Glutamatergic neuron (in vitro differentiated cells): ENCODE measurements at regions not wholly inside any gene's neighbourhood (a gene's known extent, or its start where the extent isn't known, plus 50 kb on each side); places are given as distances from the start of the nearest gene placed in this dataset.

Experiments
- DNase-seq: peaks from one replicate; pipeline ENCODE4 v3.0.0; 2022
- H3K27ac Mint-ChIP-seq: one replicate; pipeline ENCODE4 v1.8.0; 2020; ENCODE audit warnings: mild to moderate bottlenecking, mixed read lengths, inconsistent platforms; ENCODE audit not compliant: unreplicated experiment
- H3K27me3 Mint-ChIP-seq: one replicate; pipeline ENCODE4 v1.8.0; 2020; ENCODE audit warnings: mild to moderate bottlenecking, moderate library complexity, mixed read lengths, inconsistent platforms; ENCODE audit not compliant: unreplicated experiment
- H3K36me3 Mint-ChIP-seq: one replicate; pipeline ENCODE4 v1.8.0; 2020; ENCODE audit warnings: mild to moderate bottlenecking, mixed read lengths, inconsistent platforms; ENCODE audit not compliant: unreplicated experiment
- H3K4me1 Mint-ChIP-seq: one replicate; pipeline ENCODE4 v1.8.0; 2020; ENCODE audit warnings: mild to moderate bottlenecking, low read depth, mixed read lengths, inconsistent platforms; ENCODE audit not compliant: unreplicated experiment
- H3K4me3 Mint-ChIP-seq: one replicate; pipeline ENCODE4 v1.8.0; 2020; ENCODE audit warnings: mild to moderate bottlenecking, mixed read lengths, inconsistent platforms; ENCODE audit not compliant: unreplicated experiment
- H3K9me3 Mint-ChIP-seq: one replicate; pipeline ENCODE4 v1.8.0; 2020; ENCODE audit warnings: mild to moderate bottlenecking, moderate library complexity, mixed read lengths, inconsistent platforms; ENCODE audit not compliant: unreplicated experiment
- TF ChIP-seq, protein P1 (sequence below): fragments of 200-600 bp; sonication (generic); IDR thresholded peaks from one replicate; pipeline ENCODE4 v1.5.0; 2021; ENCODE audit not compliant: partially characterized antibody, unreplicated experiment

- Mint-ChIP-seq H3K36me3 (no peaks in the 10 kb centered on the region), H3K27ac (no peak overlapping the region), H3K27me3 (no peaks in the 10 kb centered on the region), H3K9me3 (no peaks in the 10 kb centered on the region), H3K4me1 (no peaks in the 10 kb centered on the region), H3K4me3 (no peak overlapping the region)
- DNase-seq: no peak
- TF ChIP-seq, protein P1, sequence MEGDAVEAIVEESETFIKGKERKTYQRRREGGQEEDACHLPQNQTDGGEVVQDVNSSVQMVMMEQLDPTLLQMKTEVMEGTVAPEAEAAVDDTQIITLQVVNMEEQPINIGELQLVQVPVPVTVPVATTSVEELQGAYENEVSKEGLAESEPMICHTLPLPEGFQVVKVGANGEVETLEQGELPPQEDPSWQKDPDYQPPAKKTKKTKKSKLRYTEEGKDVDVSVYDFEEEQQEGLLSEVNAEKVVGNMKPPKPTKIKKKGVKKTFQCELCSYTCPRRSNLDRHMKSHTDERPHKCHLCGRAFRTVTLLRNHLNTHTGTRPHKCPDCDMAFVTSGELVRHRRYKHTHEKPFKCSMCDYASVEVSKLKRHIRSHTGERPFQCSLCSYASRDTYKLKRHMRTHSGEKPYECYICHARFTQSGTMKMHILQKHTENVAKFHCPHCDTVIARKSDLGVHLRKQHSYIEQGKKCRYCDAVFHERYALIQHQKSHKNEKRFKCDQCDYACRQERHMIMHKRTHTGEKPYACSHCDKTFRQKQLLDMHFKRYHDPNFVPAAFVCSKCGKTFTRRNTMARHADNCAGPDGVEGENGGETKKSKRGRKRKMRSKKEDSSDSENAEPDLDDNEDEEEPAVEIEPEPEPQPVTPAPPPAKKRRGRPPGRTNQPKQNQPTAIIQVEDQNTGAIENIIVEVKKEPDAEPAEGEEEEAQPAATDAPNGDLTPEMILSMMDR: no peak
These were observed 487.0 kb upstream of the SEMA3D start for GRCh38 chr7:85673876-85674275.

DNA sequence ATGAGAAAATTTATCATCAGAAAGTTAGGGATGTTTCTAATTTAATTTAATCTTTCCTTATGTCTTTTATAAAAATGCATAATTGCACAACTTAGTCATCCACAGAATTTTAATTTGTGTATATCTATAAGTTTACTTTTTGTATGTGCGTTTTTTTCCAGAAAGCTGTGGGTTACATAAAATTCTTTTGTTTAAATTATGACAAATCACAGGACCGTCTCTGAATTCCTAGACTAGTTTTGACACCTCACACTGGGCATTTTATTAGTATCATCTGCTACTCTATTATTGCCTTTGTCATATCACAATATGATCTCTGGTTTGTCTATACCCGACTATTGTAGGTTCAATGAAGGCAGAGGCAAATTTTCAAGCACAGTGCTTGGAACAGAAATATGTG, 482.4 kb upstream of the SEMA3D start:
- no peak for DNase-seq
- Mint-ChIP-seq H3K27ac (no peak overlapping the region), H3K36me3 (no peaks in the 10 kb centered on the region), H3K9me3 (no peaks in the 10 kb centered on the region), H3K4me3 (no peak overlapping the region), H3K4me1 (no peaks in the 10 kb centered on the region), H3K27me3 (no peaks in the 10 kb centered on the region)
- TF ChIP-seq, protein P1: no peak

DNA sequence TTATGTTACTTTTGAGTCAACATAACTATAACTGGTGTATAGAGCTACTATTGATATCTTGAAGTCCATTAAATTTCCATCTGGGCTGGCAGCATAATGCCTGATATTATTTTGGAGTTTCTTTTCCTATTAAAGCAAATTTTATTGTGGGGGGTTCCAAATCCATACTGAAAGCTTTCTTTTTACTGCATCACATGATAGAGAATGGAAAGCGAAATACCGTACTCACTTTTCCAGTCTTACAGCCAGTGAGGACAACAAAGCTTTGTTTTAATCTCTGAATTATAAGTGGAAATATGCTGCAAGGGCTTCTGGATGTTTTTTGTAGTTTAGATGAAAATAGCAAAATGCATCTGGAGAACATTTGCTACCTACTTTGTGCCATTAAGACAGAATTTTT, 477.5 kb upstream of the SEMA3D start:
- DNase-seq: no peak
- TF ChIP-seq, protein P1: no peak
- H3K27me3 Mint-ChIP-seq: peaks cover 2% of the 10 kb centered on the region
- H3K4me3 Mint-ChIP-seq: no peak overlapping the region
- no peaks in the 10 kb centered on the region for H3K9me3 Mint-ChIP-seq
- no peaks in the 10 kb centered on the region for H3K4me1 Mint-ChIP-seq
- no peaks in the 10 kb centered on the region for H3K36me3 Mint-ChIP-seq
- H3K27ac Mint-ChIP-seq: no peak overlapping the region

DNA sequence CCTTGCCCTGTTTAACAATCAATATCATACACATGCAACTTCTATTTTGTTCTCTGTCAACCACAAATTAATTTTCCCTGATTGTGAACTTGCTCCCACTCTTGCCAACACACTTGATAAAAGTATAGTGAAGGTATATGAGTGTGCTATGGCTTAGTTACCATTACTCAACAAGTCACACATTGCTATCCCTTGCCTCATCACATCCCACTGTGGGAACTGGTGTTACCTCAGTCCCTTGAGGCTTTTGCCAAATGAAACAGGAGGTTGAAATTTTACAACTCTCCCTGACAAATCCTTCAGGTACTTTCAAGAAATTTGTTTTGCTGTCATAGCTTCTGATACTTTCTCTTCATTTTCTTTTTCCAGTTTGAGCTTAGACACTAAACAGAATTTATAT, 472.5 kb upstream of the SEMA3D start:
- Mint-ChIP-seq H3K9me3 (no peaks in the 10 kb centered on the region), H3K36me3 (no peaks in the 10 kb centered on the region), H3K4me3 (no peak overlapping the region), H3K4me1 (no peaks in the 10 kb centered on the region), H3K27ac (no peak overlapping the region), H3K27me3 (peaks cover 2% of the 10 kb centered on the region)
- no peak for DNase-seq
- TF ChIP-seq, protein P1: no peak

- no peaks in the 10 kb centered on the region for H3K36me3 Mint-ChIP-seq
- H3K4me1 Mint-ChIP-seq: peaks cover 6% of the 10 kb centered on the region
- H3K27me3 Mint-ChIP-seq: no peaks in the 10 kb centered on the region
- TF ChIP-seq, protein P1: no peak
- H3K4me3 Mint-ChIP-seq: no peak overlapping the region
- DNase-seq: no peak
- no peak overlapping the region for H3K27ac Mint-ChIP-seq
- H3K9me3 Mint-ChIP-seq: no peaks in the 10 kb centered on the region
These were observed 468.4 kb upstream of the SEMA3D start for GRCh38 chr7:85655252-85655651.
